Fibroblast of lung (primary cell): ENCODE measurements at regions not wholly inside any gene's neighbourhood (a gene's known extent, or its start where the extent isn't known, plus 50 kb on each side); places are given as distances from the start of the nearest gene placed in this dataset.

ENCODE experiments used
- EZH2 ChIP-seq: IDR thresholded peaks from 2 replicates; pipeline ENCODE4 v1.5.1; 2012; ENCODE audit warnings: low read length, control low read depth, mild to moderate bottlenecking; ENCODE audit errors: missing control alignments
- TF ChIP-seq, protein P1 (sequence below), 2 donors: IDR thresholded peaks in 1 of 2; conservative IDR thresholded peaks in 1 of 2; 1 replicate in 1 of 2; 2 replicates in 1 of 2; pipeline ENCODE4 v1.5.1; 2011 to 2012; ENCODE audit warnings: low read length in 2 of 2, control low read depth in 1 of 2, inconsistent platforms in 1 of 2, low read depth in 1 of 2, mild to moderate bottlenecking in 1 of 2

DNA sequence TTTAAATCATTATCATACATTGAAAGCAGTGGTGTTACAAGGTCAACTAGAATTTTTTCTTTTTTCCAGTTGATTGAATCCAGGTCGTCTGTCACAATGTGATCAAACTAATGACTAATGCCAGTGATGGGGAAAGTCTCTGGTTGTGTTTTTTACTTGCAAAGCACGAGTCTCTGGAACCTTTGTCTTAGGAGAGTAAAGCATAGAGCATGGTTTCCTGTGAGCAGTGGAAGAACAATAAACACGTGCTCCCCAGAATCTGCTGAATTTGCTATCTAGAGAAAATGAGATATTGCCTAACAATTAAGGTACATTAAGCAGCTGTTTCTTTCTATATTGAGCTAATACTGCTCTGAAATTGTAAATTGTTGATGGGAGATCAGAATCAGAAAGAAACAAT lies 1332.4 kb upstream of the TMEFF2 start:
- TF ChIP-seq, protein P1, sequence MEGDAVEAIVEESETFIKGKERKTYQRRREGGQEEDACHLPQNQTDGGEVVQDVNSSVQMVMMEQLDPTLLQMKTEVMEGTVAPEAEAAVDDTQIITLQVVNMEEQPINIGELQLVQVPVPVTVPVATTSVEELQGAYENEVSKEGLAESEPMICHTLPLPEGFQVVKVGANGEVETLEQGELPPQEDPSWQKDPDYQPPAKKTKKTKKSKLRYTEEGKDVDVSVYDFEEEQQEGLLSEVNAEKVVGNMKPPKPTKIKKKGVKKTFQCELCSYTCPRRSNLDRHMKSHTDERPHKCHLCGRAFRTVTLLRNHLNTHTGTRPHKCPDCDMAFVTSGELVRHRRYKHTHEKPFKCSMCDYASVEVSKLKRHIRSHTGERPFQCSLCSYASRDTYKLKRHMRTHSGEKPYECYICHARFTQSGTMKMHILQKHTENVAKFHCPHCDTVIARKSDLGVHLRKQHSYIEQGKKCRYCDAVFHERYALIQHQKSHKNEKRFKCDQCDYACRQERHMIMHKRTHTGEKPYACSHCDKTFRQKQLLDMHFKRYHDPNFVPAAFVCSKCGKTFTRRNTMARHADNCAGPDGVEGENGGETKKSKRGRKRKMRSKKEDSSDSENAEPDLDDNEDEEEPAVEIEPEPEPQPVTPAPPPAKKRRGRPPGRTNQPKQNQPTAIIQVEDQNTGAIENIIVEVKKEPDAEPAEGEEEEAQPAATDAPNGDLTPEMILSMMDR (conservative IDR thresholded peaks at IDR 0.05 in 1 of 2, IDR thresholded peaks at IDR 0.05 in 1 of 2; ENCODE audit: low read depth in 1 of 2, low read length in 2 of 2), result no peak
- no peak for TF ChIP-seq EZH2
